Dermis blood vessel endothelial cell (primary cell): ENCODE measurements at regions not wholly inside any gene's neighbourhood (a gene's known extent, or its start where the extent isn't known, plus 50 kb on each side); places are given as distances from the start of the nearest gene placed in this dataset.

Experiments used
- DNase-seq: peaks from one replicate; pipeline ENCODE4 v3.0.0; 2010

GRCh38 chr1:221636096-221636495 lies 105.8 kb downstream of the DUSP10 start:
- no peak for DNase-seq

- no peak for DNase-seq
These were observed 104.9 kb downstream of the DUSP10 start for GRCh38 chr1:221636967-221637366.

- no peak for DNase-seq
These were observed 104.2 kb downstream of the DUSP10 start for GRCh38 chr1:221637641-221638041.

- no peak for DNase-seq
These were observed 103.3 kb downstream of the DUSP10 start for GRCh38 chr1:221638595-221638994.

GRCh38 chr1:221641811-221642210 lies 100.1 kb downstream of the DUSP10 start:
- no peak for DNase-seq

GRCh38 chr1:221643404-221644144 lies 98.3 kb downstream of the DUSP10 start:
- no peak for DNase-seq

GRCh38 chr1:221644145-221644448 lies 97.8 kb downstream of the DUSP10 start:
- DNase-seq: no peak

- DNase-seq: no peak
These were observed 97.1 kb downstream of the DUSP10 start for GRCh38 chr1:221644663-221645258.

GRCh38 chr1:221648201-221648600 lies 93.7 kb downstream of the DUSP10 start:
- no peak for DNase-seq
